ENCODE measurements at regions not wholly inside any gene's neighbourhood (a gene's known extent, or its start where the extent isn't known, plus 50 kb on each side); places are given as distances from the start of the nearest gene placed in this dataset.

DNA sequence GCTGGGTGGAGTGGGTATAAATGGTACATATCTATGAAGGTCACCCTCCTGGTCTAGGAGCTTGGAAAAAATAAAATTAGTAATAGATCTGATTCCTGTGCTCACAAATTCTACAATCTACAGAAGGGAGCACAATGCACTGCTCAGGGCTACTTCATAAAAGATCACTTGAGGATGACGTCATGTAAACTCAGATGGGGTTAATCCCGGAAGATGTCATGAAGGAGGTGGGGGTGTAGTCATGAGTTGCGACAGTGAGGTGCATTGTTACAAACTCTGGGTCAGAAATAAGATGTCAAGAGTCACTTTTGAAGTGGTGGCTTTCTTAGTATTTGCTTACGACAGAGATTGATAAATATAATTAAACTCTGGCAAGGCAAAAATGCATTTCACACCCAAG is 68.2 kb downstream of the LHX9 start:
- Histone ChIP-seq H3K27me3 (ENCODE audit: control insufficient read depth in 2 of 2, insufficient read depth in 2 of 2, low read length in 2 of 2) (peaks cover 0 to 1% of the 10 kb centered on the region in 2 experiments), H4K20me1 (replicated peaks; ENCODE audit: control insufficient read depth, extremely low read depth, insufficient read depth, low read length) (no peaks in the 10 kb centered on the region), H3K9me1 (replicated peaks; ENCODE audit: control insufficient read depth, extremely low read depth, insufficient read depth, low read length) (no peaks in the 10 kb centered on the region), H3K4me1 (ENCODE audit: control insufficient read depth, extremely low read depth, insufficient read depth, low read length) (no peaks in the 10 kb centered on the region), H3K79me2 (ENCODE audit: control insufficient read depth, insufficient read depth, low read length) (no peaks in the 10 kb centered on the region), H3K36me3 (ENCODE audit: control insufficient read depth in 2 of 2, extremely low read depth in 1 of 2, insufficient read depth in 2 of 2, low read length in 2 of 2) (no peaks in the 10 kb centered on the region), H3K4me3 (replicated peaks in 1 of 3; ENCODE audit: insufficient read depth in 1 of 3, low read depth in 1 of 3, low read length in 3 of 3) (no peak overlapping the region), H3K27ac (ENCODE audit: insufficient read depth, low read depth, low read length) (no peak overlapping the region), H3K9me3 (replicated peaks; ENCODE audit: control insufficient read depth, insufficient read depth, low read length) (no peaks in the 10 kb centered on the region), H3K4me2 (ENCODE audit: insufficient read depth, low read length) (no peak overlapping the region), H3K9ac (replicated peaks; ENCODE audit: extremely low read depth, insufficient read depth, low read length) (no peak overlapping the region), H2AFZ (ENCODE audit: low read depth, low read length) (no peak overlapping the region)
- intact Hi-C loops (cut with micrococcal nuclease) (no loop called here), dilution Hi-C loops (cut with MboI; ENCODE audit: extremely low pct_ligation_motif_present, low sequenced_read_pairs) (no loop called here)
- CTCF ChIA-PET = no interaction called here
- no peak for TF ChIP-seq JUN (IDR thresholded peaks at IDR 0.05; ENCODE audit: borderline replicate concordance, insufficient read depth, insufficient read length, low read depth)
- TF ChIP-seq MYC (IDR thresholded peaks at IDR 0.05; ENCODE audit: low read depth, low read length) = no peak
- TF ChIP-seq MAX (IDR thresholded peaks at IDR 0.05; ENCODE audit: insufficient read depth, insufficient read length) = no peak
- no peak for TF ChIP-seq POLR2A (IDR thresholded peaks at IDR 0.05; ENCODE audit: low read depth, low read length)
- TF ChIP-seq EZH2 (IDR thresholded peaks at IDR 0.05; ENCODE audit: borderline replicate concordance, low read depth, low read length, severe bottlenecking) = no peak
- TF ChIP-seq GATA2 (IDR thresholded peaks at IDR 0.05; ENCODE audit: insufficient read depth, insufficient read length, low read depth, low read length) = no peak
- TF ChIP-seq FOS (IDR thresholded peaks at IDR 0.05; ENCODE audit: borderline replicate concordance, insufficient read depth, low read length) = no peak
- TF ChIP-seq POLR2AphosphoS5 (IDR thresholded peaks at IDR 0.05; ENCODE audit: insufficient read depth, low read depth, low read length) = no peak
- no peak for TF ChIP-seq CTCF (IDR thresholded peaks at IDR 0.05; ENCODE audit: extremely low read depth in 1 of 2, insufficient read depth in 1 of 2, low read depth in 1 of 2, low read length in 2 of 2)
- no TSS peak for BruUV-seq (replicated peaks)
- POLR2A ChIA-PET = no interaction called here
- no peak for FAIRE-seq
- DNase-seq (ENCODE audit: low read depth, low spot score) = no peak
